ENCODE measurements at regions not wholly inside any gene's neighbourhood (a gene's known extent, or its start where the extent isn't known, plus 50 kb on each side); places are given as distances from the start of the nearest gene placed in this dataset.

DNA sequence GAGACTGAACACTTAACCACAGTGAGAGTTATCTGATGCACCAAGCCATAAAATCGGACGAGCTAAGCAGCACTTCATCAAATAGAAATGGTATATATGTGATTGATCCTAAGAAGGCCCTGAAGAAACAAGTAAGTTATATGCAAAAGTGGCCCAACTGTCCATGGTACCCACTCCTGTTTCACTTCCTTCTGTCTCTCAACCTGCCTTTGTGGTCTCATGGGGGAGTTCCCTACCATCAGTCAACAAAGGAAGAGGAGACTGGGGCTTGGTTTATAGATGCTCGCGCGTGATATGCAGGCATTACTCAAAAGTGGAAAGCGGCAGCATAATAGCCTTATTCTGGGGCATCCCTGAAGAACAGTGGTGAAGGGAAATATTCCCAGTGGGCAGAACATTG is 543.9 kb upstream of the ADGRL4 start:
- TF ChIP-seq CTCF (IDR thresholded peaks at IDR 0.05), result no peak
- Mint-ChIP-seq H3K9me3 (no peaks in the 10 kb centered on the region), H3K27me3 (no peaks in the 10 kb centered on the region), H3K36me3 (ENCODE audit: low read depth) (no peaks in the 10 kb centered on the region), H3K4me1 (no peaks in the 10 kb centered on the region), H3K4me3 (no peak overlapping the region), H3K27ac (no peak overlapping the region)
- POLR2A ChIA-PET, result no interaction called here
- CTCF ChIA-PET, result no interaction called here
- ATAC-seq (ENCODE audit: low read depth) (no peak), DNase-seq (no peak)
- intact Hi-C loops (cut with micrococcal nuclease), result no loop called here

DNA sequence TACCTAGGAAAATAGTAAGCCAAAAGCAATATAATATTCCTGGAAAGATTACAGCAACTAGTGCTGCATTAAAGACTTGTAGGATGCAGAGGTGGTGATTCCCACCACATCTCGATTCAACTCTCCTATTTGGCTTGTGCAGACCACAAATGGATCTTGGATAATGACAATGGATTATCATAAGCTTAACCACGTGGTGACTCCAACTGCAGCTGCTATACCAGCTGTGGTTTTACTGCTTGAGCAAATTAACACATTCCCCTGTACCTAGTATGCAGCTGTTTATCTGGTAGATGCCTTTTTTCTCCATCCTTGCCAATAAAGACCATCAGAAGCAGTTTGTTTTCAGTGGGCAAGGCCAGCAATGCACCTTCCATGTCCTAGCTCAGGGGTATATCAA is 542.7 kb upstream of the ADGRL4 start:
- no peak overlapping the region for H3K27ac Mint-ChIP-seq

GRCh38 chr1:79547514-79547913 is 541.0 kb upstream of the ADGRL4 start:
- Mint-ChIP-seq H3K9me3 (no peaks in the 10 kb centered on the region), H3K27me3 (no peaks in the 10 kb centered on the region), H3K27ac (no peak overlapping the region), H3K4me3 (no peak overlapping the region), H3K36me3 (ENCODE audit: low read depth) (no peaks in the 10 kb centered on the region), H3K4me1 (no peaks in the 10 kb centered on the region)
- intact Hi-C loops (cut with micrococcal nuclease), result no loop called here
- ChIA-PET POLR2A (no interaction called here), CTCF (no interaction called here)
- no peak for TF ChIP-seq CTCF (IDR thresholded peaks at IDR 0.05)
- no peak for DNase-seq
- ATAC-seq (ENCODE audit: low read depth), result no peak

More for the DNA sequence above, 542.7 kb upstream of the ADGRL4 start:
- Mint-ChIP-seq H3K9me3 (no peaks in the 10 kb centered on the region), H3K4me1 (no peaks in the 10 kb centered on the region), H3K36me3 (ENCODE audit: low read depth) (no peaks in the 10 kb centered on the region), H3K27me3 (no peaks in the 10 kb centered on the region), H3K4me3 (no peak overlapping the region)
- intact Hi-C loops (cut with micrococcal nuclease), result no loop called here
- DNase-seq (no peak), ATAC-seq (ENCODE audit: low read depth) (no peak)
- POLR2A ChIA-PET, result no interaction called here
- CTCF ChIA-PET, result no interaction called here
- TF ChIP-seq CTCF (IDR thresholded peaks at IDR 0.05), result no peak

GRCh38 chr1:79543394-79543793 is 536.9 kb upstream of the ADGRL4 start:
- Mint-ChIP-seq H3K27me3 (no peaks in the 10 kb centered on the region), H3K4me1 (no peaks in the 10 kb centered on the region), H3K36me3 (ENCODE audit: low read depth) (no peaks in the 10 kb centered on the region), H3K9me3 (no peaks in the 10 kb centered on the region), H3K27ac (no peak overlapping the region), H3K4me3 (no peak overlapping the region)
- ATAC-seq (ENCODE audit: low read depth) (no peak), DNase-seq (no peak)
- no peak for TF ChIP-seq CTCF (IDR thresholded peaks at IDR 0.05)
- CTCF ChIA-PET, result no interaction called here
- POLR2A ChIA-PET, result no interaction called here
- intact Hi-C loops (cut with micrococcal nuclease), result no loop called here

GRCh38 chr1:79539001-79539400 is 532.5 kb upstream of the ADGRL4 start:
- no peak overlapping the region for H3K4me3 Mint-ChIP-seq
- TF ChIP-seq CTCF (IDR thresholded peaks at IDR 0.05), result no peak
- no peaks in the 10 kb centered on the region for H3K36me3 Mint-ChIP-seq (ENCODE audit: low read depth)
- CTCF ChIA-PET, result no interaction called here
- H3K9me3 Mint-ChIP-seq, result no peaks in the 10 kb centered on the region
- no peaks in the 10 kb centered on the region for H3K27me3 Mint-ChIP-seq
- POLR2A ChIA-PET, result no interaction called here
- intact Hi-C loops (cut with micrococcal nuclease), result no loop called here
- no peak for DNase-seq
- H3K27ac Mint-ChIP-seq, result no peak overlapping the region
- H3K4me1 Mint-ChIP-seq, result no peaks in the 10 kb centered on the region
- ATAC-seq (ENCODE audit: low read depth), result no peak
